GM21515 (cell line): ENCODE measurements at regions not wholly inside any gene's neighbourhood (a gene's known extent, or its start where the extent isn't known, plus 50 kb on each side); places are given as distances from the start of the nearest gene placed in this dataset.

Experiments used
- ATAC-seq: cut with Tn5 transposase; IDR thresholded peaks from one replicate; pipeline ENCODE4 v1.9.1; 2021; ENCODE audit not compliant: unreplicated experiment

DNA sequence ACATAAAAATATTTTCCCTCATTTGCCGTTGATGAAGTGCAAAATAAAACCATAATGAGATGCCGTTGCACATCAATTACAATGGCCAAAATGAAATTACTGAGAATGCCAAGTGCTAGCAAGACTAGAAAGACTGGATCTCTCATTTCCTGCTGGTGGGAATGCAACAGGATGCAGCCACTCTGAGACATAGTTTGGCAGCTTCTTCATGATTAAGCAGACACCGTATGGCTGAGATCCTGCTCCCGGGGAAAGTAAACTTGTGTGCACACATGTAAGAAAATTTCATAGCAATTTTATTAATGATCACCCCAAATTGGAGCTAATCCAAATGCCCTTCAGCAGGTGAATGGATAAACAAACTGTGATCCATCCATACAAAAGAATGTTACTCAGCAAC lies 1013.2 kb downstream of the TBC1D22A start:
- ATAC-seq, result no peak

DNA sequence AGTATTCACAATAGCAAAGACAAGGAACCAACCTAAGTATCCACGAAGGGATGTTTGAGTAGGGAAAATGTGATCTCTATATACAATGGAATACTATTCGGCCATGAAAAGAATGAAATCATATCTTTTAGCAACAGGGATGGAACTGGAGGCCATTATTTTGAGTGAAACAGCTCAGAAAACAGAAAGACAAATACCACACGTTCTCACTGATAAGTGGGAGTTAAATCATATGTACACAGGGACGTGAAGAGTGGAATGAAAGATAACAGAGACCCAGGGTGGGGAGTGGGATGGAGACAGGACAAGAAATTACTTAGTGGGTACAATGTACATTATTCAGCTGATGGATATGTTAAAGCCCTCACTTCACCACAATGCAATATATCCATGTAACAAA lies 1012.7 kb downstream of the TBC1D22A start:
- no peak for ATAC-seq

DNA sequence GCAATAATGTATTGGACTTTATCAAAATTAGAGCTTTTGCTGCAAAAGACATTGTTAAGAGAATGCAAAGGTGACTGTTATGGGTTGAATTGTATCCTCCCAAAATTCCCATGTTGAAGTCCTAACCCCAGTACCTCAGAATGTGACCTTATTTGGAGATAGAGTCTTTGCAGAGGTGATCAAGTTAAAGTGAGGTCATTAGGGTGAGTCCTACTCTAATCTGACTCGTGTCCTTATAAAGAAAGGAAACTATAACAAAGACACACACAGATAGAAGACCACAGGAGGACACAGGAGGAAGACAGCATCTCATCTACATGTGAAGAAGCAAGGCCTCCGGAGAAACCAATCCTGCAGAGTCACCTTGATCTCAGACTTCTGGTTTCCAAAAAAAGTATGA lies 1011.2 kb downstream of the TBC1D22A start:
- no peak for ATAC-seq

DNA sequence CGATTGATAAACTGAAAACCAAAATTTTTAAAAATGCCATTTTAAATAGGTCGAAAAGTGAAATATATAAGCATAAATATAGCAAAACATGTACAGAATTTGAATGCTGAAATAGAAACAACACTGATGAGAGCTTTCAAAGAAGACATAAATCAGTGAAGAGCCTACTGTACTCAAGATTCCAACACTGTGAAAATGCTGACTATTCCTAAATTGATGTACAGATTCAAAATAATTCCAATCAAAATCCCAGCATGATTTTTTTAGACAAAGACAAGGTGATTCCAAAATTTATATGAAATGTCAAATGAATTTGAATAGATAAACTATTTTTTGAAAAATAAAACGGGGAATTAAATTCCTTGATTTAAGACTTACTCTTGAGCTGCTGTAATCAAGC lies 1010.4 kb downstream of the TBC1D22A start:
- ATAC-seq, result no peak

DNA sequence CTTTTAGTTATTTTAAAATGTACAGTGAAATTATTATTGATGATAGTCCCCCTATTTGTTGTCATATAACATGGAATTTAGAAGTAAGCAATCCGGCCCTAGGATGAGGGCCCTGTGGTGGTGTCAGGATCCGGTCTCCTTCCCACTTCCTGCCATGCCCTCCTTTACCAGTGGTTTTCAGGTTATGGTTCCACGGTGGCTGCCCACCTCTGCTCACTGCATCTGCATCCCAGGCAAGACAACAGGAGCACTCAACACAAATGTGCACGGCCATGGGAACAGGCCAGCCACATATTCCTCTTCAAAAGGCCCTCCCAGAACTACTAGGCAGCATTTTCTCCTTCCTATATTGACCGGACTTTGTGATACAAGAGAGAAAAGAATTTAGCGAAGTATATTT lies 1007.2 kb downstream of the TBC1D22A start:
- no peak for ATAC-seq

DNA sequence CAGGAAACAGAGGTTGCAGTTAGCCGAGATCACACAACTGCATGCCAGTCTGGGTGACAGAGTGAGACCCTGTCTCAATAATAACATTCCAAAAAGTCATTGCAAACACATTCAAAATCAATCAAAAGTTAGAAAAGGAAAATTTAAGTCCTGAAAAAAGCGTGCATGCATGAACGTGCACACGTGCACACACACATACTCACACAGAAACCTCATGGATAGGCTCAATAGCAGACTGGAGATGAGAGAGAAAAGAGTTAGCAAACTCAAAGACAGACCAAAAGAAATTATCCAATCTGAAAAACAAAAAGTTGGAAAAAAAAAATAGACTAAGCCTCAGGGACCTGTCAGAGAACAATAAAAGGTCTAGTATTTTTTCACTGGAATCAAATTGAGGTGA lies 1005.6 kb downstream of the TBC1D22A start:
- ATAC-seq, result no peak

DNA sequence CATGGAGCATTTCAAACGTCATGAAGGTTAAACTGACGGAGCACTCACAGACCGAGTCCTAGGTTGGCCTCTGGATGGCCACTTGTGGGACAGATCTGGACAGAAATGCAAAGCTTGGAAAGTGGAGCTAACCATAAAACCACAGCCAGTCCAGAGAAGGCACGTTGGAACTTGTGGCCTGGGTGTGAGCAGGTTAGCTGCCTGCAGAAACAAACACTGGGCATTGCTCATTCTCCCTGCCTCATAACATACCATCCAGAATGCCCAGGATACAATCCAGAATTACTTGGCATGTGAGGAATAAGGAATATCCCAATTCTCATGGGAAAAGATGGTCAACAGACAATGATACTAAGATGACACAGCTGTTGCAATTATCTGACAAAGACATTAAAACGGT lies 1005.0 kb downstream of the TBC1D22A start:
- no peak for ATAC-seq

DNA sequence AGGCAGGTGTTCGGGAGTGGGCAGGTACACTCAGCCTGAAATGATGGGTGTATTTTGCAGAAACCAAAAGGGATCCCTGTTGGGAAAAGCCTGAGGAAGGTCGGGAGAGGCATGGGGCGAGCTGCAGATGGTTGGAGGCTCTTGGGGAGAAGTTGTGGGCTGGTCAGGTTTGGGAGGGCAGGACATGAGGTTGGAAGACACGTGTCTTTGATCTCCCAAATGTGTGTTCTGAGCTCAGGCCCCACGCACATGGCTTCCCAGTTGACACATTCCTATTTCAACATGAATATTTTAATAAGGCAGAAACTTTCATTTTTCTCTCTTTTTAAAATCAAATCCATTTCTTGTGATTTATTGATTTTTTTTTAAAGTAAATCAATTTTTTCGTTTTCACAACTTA lies 1003.3 kb downstream of the TBC1D22A start:
- no peak for ATAC-seq

DNA sequence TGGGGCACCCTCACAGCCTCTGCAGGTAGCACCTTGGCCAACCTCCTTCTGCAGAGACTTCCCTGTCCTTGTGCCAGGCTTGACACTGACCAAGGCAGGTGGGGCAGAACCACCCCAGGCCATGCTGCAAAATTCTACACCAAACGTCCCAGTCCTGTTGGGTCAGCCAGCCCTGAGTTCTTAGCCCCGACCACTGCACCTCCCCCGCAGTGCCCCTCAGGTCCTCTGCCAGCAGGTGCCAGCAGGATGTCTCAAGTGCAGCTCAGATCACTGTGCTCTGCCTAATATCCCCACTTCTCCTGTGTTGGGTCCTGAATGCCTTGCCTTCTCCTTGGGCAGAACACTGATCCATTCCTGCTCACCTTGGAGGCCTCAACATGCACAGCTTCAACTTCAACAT lies 999.7 kb downstream of the TBC1D22A start:
- ATAC-seq, result no peak

DNA sequence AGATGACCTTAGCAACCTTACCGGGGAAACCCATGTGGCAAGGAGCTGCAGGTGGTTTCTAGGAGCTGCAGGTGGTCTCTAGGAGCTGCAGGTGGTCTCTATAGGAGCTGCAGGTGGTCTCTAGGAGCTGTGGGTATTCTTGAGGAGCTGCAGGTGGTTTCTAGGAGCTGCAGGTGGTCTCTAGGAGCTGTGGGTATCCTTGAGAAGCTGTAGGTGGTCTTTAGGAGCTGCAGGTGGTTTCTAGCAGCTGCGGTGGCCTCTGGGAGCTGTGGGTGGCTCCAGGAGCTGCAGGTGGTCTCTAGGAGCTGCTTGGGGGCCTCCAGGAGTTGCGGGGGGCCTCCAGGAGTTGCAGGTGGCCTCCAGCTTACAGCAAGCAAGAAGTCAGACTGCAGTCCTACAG lies 997.5 kb downstream of the TBC1D22A start:
- ATAC-seq, result no peak

DNA sequence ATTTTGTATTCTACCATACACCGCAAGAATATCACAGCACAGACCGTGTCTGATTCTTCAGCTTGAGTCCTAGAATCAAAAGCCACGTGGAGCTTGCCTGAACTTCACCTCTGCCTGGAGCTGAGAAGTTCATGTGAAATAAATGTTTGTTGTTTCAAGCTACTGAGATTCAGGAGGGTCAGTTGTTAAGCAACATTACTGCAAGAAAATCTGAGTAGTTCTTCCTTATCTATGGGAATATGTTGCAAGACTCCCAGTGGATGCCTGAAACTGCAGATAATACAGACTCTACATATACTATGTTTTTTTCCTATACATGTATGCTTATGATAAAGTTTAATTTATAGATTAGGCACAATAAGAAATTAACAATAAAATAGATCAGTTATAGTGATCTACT lies 995.3 kb downstream of the TBC1D22A start:
- no peak for ATAC-seq

DNA sequence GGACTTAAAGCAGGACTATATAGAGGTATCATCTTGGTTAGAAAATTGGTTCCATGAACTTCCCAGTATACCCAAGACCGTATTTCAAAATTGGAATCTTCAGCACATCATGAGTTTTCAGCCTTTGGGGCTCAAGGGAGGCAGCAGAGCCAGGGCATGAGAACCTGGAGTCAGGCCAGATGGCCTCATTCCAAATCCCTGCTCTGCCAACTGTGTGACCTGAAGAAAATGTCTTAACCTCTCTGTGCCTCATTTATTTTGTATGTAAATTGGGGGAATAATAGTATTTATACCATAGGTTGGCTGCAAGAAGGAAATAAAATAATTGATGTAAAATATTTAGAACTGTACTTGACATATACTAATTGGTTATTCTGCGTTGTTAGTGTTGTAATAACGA lies 987.6 kb downstream of the TBC1D22A start:
- no peak for ATAC-seq

DNA sequence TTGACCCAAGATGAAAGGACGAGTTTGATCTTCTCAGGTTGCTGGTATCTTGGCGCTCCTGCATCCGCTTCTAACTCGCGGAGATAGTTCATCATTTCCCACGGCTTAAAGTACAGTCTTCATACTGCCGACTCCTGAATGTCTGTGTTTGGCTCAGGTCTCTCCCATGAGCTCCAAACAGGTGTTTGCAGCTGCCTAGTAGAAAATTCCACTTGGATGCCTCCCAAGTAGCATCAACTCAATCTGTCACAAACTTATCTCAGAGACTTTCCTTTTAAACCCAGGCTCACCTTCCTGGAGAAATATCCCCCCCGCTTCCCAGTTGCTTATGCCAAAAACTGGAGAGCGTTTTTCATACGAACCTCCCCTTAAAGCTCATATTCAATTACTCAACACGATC lies 986.5 kb downstream of the TBC1D22A start:
- ATAC-seq, result no peak

DNA sequence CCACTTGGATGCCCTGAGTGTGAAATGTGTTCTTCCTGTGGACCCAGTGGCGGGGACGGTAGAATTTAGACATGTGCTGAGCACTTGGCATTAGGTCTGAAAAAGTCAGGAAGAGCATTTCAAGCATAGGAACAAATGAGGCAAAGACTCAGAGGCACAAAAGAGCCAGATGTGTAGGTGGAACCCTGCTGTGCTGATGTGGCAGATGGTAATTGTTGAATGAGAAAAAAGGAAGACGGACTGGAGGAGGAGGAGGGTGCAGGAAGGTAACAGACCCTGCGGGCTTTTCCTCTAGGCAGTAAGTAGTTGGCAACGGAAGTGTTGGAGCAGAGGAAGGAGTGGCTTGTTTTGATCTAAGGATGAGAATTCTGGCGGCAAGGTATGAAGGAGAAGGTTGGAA lies 985.8 kb downstream of the TBC1D22A start:
- ATAC-seq, result no peak

DNA sequence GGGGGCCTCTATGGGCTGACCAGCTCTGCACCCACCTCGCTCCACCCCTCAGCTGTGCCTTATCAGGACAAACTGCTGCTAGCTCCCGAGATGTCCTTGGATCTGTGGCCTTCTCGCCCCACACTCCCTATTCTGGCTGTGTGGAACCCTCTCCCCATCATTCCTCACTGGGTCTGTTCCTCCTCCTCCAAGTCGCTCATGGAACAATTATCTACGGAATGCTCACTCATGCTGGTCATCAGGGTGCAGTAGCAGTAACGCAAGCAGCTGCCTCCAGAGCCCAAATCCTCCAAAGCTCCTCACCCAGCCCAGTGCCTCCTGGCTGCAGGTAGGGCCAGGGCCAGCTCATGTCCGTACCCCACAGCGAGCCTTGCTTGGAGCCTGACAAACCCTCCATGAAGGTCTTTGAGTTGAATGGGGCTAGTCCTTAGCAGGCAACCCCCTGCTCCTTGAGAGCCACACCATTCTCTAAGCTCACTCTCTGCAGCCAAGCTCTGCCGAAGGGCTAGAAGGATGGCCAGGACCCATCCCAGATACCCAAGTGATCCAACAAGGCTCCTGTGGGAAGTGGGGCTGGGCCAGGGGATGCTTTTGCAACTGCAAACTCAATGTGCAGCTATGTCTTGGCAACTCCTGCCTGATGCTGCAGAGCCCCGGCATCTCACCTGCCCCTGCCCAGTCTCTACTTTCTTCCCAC lies 977.8 kb downstream of the TBC1D22A start:
- no peak for ATAC-seq

DNA sequence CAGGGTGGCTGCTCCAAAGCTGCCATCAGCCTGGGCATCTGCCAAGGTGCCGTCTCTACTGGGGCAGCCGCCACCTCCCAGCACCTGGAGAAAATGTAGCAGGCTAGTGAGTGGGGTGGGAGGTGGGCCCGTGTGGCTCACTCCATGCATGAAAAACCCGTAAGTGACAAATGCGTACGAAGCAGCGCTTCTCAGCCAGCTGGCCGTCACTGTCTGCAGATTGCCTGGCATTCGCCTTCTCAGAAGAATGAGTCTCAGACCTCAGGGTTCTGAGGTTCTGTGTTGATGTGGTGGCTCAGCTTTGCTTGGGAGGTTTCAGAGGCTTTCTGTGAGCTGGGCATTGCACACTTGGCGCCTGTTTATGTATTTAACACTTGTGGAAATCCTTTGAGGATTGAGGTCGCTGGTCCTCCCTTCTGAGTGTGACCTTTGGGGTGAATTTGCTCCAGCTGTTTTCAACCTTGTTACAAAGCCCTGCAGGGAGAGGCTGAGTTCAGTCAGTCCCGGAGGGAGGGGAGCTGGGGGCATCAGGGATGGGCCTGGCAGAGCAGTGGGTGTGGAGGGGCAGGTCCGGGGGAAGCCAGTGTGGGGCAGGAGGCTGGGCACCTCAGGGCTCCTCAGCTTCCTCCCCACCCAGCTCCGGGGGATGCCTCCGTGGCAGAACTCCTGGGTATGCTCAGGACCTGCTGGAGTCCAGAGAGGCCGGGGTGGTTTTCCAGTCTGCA lies 977.0 kb downstream of the TBC1D22A start:
- ATAC-seq, result no peak

DNA sequence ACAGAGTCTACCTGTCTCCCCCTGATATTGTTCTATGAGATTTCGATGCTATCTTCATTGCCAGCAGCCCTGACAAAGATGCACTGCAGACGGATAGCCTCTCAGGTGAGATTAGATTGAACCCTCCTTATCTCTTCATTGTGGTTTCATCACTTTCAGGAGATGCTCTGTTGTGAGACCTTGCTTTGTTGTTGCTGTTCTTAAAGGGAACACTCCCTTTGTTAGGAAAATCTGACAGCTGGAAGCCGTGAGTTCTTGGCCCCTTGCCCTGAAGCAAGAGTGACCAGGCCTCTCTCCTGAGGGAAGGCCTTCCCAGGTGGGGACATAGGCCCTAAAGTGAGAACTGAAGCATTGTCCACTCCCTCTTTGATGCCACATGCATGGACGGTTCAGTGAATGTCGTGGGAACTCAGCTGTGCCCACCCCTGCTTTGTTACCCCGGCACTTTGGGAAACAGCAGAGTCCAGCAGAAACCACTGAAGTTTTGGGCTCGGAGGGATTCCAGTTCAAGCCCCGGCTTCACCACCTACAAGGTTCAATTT lies 976.1 kb downstream of the TBC1D22A start:
- ATAC-seq, result no peak

DNA sequence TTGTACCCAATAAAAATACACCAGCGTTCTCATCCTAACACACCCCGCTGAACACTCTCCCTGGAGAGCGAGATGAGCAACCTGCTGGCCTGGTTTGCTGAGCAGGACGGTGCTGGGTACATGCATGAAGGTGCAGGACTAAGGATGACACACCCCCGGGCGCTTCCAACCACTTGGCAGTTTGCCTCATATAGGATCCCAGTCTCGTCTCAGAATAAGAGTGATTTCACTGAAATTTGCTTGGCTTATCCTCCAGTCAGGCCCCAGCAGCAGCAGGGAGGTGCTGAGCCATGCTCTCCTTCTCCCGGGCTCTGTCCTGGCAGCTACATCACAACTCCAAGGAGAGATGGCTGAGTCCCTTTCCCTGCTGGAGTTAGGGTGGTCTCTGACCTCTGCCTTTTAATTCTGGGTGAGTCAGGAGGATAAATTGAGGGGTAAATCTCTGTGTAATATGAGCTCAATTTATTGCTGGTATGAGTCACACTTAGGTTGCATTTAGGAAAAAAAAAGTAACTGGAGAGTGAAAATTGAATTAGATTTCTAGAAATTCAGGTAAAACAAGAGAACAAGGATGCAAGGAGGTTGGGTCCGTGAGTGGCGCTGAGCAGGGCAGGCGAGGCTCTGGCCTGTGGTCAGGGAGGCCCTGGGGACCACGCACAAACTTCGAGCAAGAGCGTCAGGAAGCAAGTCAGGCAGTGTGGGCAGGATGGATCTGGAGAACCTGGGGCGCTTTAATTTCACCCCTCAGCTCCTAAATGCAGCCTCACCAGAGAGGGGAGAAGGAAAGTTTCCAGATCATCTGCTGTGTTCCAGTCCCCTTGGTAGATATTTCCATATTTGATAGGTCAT lies 974.0 kb downstream of the TBC1D22A start:
- no peak for ATAC-seq

DNA sequence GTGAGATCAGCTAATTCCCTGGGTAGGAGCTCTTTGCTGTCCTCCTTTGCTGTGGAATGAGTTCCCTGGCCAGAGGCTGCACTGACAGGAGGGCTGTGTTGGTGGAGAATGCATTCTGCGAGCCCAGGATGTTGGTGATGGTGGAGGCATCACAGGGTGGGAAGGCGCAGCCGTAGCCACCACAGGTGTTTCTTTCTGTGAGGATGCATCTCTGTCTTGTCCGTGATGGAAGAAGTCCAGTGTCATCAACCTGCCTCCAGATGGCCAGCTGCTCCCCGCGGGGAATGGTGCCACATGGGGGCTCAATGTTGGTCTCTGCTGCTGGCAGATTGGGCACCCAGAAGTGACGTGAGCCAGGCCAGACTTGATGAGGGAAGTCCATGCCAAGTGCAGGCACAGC lies 972.1 kb downstream of the TBC1D22A start:
- ATAC-seq, result no peak

DNA sequence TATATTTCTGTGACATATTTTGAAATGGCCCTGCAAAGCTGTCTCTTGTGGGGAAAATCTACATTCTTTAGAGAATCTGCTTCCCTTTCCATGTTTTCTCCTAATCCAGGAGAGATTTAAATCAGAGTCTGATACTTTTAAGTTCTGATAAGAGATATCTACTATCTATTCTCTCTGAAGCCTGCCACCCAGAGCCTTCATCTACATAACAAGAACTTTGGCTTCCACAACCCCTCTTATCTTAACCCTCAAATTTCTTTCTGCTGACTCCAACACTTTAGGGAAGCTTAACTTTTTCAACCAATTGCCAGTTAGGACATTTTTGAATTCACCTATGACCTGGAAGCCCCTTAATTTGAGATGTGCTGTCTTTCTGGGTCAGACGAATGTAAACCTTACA lies 965.2 kb downstream of the TBC1D22A start:
- ATAC-seq, result no peak

DNA sequence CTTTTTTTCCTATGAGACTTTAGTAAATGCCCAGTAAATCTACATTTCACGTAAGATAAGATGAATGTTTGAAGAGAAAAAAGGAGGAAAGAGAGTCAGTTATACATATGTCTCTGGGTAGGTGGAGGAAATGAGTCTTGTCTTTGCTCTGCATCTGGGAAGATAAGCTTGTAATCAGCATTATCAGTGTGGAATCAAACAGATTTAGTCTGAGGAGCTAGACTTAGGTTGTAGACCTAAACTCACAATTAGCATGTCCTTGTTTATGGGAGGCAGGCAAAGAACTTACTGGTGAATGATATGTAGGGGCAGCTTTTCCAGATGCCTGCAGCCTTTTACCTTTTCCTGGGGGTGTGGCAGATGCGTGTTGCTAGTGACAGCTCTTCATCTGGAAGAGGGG lies 962.3 kb downstream of the TBC1D22A start:
- ATAC-seq, result no peak

DNA sequence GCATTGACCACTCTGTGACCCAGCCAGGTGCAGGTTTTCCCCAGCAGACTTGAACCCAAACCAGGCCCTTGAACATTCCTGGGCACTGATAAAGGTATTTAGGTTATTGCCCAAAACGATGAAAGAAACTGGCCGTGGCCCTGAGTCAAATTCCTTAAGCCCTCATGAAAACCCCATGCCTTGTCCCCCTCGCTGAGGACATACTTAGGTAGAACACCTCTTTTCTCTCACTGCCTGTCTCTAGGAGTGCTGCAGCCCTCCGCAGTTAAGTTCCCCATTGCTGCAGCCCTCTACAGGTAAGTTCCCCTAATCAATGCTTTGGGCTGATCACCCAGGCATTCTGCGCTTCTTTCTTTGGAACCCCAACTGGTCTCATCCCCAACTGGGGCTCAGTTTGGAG lies 961.6 kb downstream of the TBC1D22A start:
- ATAC-seq, result no peak
